GM18909 (cell line): ENCODE measurements at regions not wholly inside any gene's neighbourhood (a gene's known extent, or its start where the extent isn't known, plus 50 kb on each side); places are given as distances from the start of the nearest gene placed in this dataset.
A peak's percentile ranks its signal among the peaks of the same experiment; 100 is the strongest.
"Not testable (repeated sequence)": the region's sequence is repeated elsewhere in the genome, so short reads cannot be mapped to it uniquely, and the experiment has no call there.

Source experiments
- ATAC-seq: cut with Tn5 transposase; IDR thresholded peaks from one replicate; pipeline ENCODE4 v1.9.1; 2021; ENCODE audit warnings: mild to moderate bottlenecking; ENCODE audit not compliant: unreplicated experiment, poor library complexity

- ATAC-seq = not testable (repeated sequence)
Observed at GRCh38 chr6:86872810-86873209, 64.5 kb upstream of the HTR1E start.

GRCh38 chr6:86871681-86872080, 65.6 kb upstream of the HTR1E start:
- no peak for ATAC-seq

- no peak for ATAC-seq
Observed at GRCh38 chr6:86869500-86869899, 67.8 kb upstream of the HTR1E start.

GRCh38 chr6:86859513-86859912, 77.8 kb upstream of the HTR1E start:
- no peak for ATAC-seq

GRCh38 chr6:86858970-86859369, 78.4 kb upstream of the HTR1E start:
- ATAC-seq = no peak

- no peak for ATAC-seq
Observed at GRCh38 chr6:86857783-86858182, 79.5 kb upstream of the HTR1E start.

GRCh38 chr6:86856937-86857563, 80.3 kb upstream of the HTR1E start:
- peak; percentile 79 for ATAC-seq

GRCh38 chr6:86856379-86856778, 80.9 kb upstream of the HTR1E start:
- ATAC-seq = no peak

- ATAC-seq = no peak
Observed at GRCh38 chr6:86848986-86849385, 88.3 kb upstream of the HTR1E start.

GRCh38 chr6:86832686-86833085, 104.6 kb upstream of the HTR1E start:
- no peak for ATAC-seq

- no peak for ATAC-seq
Observed at GRCh38 chr6:86825436-86825835, 111.9 kb upstream of the HTR1E start.

- ATAC-seq = no peak
Observed at GRCh38 chr6:86822747-86823146, 114.6 kb upstream of the HTR1E start.

GRCh38 chr6:86820750-86821149, 116.6 kb upstream of the HTR1E start:
- ATAC-seq = peak; percentile 55

- no peak for ATAC-seq
Observed at GRCh38 chr6:86793649-86794048, 143.7 kb upstream of the HTR1E start.

GRCh38 chr6:86791476-86791875, 145.9 kb upstream of the HTR1E start:
- ATAC-seq = no peak

- ATAC-seq = no peak
Observed at GRCh38 chr6:86789779-86790411, 147.4 kb upstream of the HTR1E start.

- no peak for ATAC-seq
Observed at GRCh38 chr6:86782328-86782727, 155.0 kb upstream of the HTR1E start.

GRCh38 chr6:86780923-86781322, 156.4 kb upstream of the HTR1E start:
- no peak for ATAC-seq

- no peak for ATAC-seq
Observed at GRCh38 chr6:86775893-86776292, 161.4 kb upstream of the HTR1E start.

GRCh38 chr6:86765211-86765610, 172.1 kb upstream of the HTR1E start:
- ATAC-seq = no peak

- ATAC-seq = not testable (repeated sequence)
Observed at GRCh38 chr6:86759953-86760352, 177.4 kb upstream of the HTR1E start.

GRCh38 chr6:86756640-86757229, 180.6 kb upstream of the HTR1E start:
- no peak for ATAC-seq
